ENCODE measurements at regions not wholly inside any gene's neighbourhood (a gene's known extent, or its start where the extent isn't known, plus 50 kb on each side); places are given as distances from the start of the nearest gene placed in this dataset.

DNA sequence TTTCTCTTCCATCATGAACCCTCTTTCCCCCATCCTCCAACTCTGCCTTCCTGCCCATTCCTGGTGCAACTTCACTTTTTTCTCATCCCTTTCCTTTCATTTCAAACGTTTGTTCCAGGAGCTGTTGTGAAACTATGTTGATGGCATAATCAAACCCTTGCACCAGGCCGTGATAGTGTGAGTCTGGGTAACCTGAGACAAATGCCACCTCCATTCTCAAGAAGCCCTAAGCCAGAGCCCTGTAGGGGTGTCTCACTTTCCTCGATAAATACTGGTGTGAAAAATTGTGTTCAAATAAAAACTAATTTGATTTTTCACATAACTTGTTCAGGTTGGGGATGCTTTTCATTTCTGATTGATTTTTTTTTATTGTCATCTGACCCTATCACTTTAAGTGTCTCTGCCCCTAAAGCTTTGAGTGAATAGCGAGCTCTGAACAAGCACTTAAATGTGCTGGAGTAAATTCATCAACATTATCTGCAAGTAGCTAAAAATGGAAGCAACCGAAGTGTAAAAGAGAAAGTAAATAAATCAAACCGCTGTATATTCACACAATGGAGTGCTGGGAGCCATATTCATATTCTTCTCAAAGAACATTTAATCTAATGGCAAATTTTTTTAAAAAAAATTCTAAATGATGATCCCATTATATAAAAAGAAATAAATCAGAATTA, 303.1 kb upstream of the CDYL start:
- TF ChIP-seq POLR2AphosphoS5 (IDR thresholded peaks at IDR 0.05; ENCODE audit: low read depth, low read length) (no peak), TAF1 (IDR thresholded peaks at IDR 0.05; ENCODE audit: borderline replicate concordance, insufficient read depth, low read length) (no peak), REST (IDR thresholded peaks at IDR 0.05; ENCODE audit: insufficient read depth in 1 of 2, low read depth in 2 of 2, low read length in 2 of 2) (no peak)

All from PFSK-1 (cell line).